ENCODE measurements at regions not wholly inside any gene's neighbourhood (a gene's known extent, or its start where the extent isn't known, plus 50 kb on each side); places are given as distances from the start of the nearest gene placed in this dataset.
"Not testable (repeated sequence)": the region's sequence is repeated elsewhere in the genome, so short reads cannot be mapped to it uniquely, and the experiment has no call there.

- no peaks in the 10 kb centered on the region for H3K27me3 Mint-ChIP-seq
- no peaks in the 10 kb centered on the region for H3K36me3 Mint-ChIP-seq
- H3K9me3 Mint-ChIP-seq (ENCODE audit: low read depth) = no peaks in the 10 kb centered on the region
- no peak overlapping the region for H3K27ac Mint-ChIP-seq
- H3K4me3 Mint-ChIP-seq = no peak overlapping the region
- H3K4me1 Mint-ChIP-seq (ENCODE audit: low read depth) = no peaks in the 10 kb centered on the region
Observed at GRCh38 chr5:118598311-118598710, 390.0 kb downstream of the DTWD2 start.

- no peaks in the 10 kb centered on the region for H3K4me1 Mint-ChIP-seq (ENCODE audit: low read depth)
- no peaks in the 10 kb centered on the region for H3K9me3 Mint-ChIP-seq (ENCODE audit: low read depth)
- no peak overlapping the region for H3K4me3 Mint-ChIP-seq
- H3K27me3 Mint-ChIP-seq = no peaks in the 10 kb centered on the region
- H3K36me3 Mint-ChIP-seq = no peaks in the 10 kb centered on the region
- H3K27ac Mint-ChIP-seq = no peak overlapping the region
Observed at GRCh38 chr5:118597543-118597942, 390.8 kb downstream of the DTWD2 start.

DNA sequence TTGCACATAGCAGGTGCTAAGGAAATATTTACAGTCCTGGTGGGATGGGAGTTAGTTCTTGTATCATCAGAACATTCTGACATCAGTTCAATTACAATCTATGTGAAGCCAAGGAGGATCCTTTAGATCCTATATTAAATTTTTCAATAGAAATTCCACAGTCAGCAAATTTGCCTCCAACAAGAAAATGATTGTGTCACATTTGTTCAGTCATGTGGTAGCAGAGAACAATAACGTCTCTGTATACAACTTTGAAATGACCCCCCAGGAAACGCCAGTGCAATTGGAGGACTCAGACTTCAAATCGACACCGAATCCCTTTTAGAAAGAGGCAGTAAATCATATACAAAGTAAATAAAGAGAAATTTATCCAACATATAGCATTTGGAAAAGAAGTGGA is 392.1 kb downstream of the DTWD2 start:
- H3K9me3 Mint-ChIP-seq (ENCODE audit: low read depth) = no peaks in the 10 kb centered on the region
- no peaks in the 10 kb centered on the region for H3K27me3 Mint-ChIP-seq
- no peaks in the 10 kb centered on the region for H3K4me1 Mint-ChIP-seq (ENCODE audit: low read depth)
- no peak overlapping the region for H3K27ac Mint-ChIP-seq
- no peaks in the 10 kb centered on the region for H3K36me3 Mint-ChIP-seq
- no peak overlapping the region for H3K4me3 Mint-ChIP-seq

GRCh38 chr5:118593003-118593328 is 395.4 kb downstream of the DTWD2 start:
- Mint-ChIP-seq H3K27me3 (no peaks in the 10 kb centered on the region), H3K4me3 (no peak overlapping the region), H3K9me3 (ENCODE audit: low read depth) (no peaks in the 10 kb centered on the region), H3K36me3 (no peaks in the 10 kb centered on the region), H3K27ac (no peak overlapping the region), H3K4me1 (ENCODE audit: low read depth) (no peaks in the 10 kb centered on the region)

DNA sequence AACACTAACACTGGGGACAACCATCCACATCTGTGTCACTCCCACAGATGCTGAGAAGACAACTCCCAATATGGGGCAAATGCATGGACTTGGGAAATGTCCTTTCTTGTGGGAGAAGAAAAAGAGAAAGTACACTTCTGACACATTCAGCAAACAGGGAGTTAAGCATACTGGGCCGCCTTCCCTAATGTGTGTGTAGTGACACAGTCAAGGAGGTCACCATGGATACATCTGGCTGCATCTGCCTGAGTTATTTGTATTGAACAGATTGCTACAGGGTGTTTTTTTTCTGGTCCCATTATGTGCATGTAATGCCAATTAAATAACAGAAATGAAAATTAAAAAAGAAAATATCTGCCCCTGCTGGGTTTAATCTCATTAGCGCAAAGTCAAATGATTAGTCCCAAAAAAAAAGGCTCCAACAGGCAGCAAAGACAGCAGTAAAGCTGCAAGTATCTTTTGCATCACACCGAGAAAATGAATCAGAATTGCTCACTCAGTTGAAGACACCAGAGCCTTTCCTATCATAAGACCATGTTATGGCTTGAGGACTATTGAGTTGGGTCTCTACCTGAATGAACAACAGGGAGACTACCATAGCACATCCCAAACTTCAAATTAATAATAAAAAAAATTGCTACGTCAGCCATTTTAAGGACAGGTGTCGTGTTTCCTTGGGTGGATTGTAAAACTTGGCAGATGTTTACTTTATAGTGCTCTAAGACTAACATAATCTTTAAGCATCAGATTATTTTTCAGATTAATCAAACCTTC is 395.9 kb downstream of the DTWD2 start:
- no peak overlapping the region for H3K27ac Mint-ChIP-seq
- H3K27me3 Mint-ChIP-seq = no peaks in the 10 kb centered on the region
- no peaks in the 10 kb centered on the region for H3K4me1 Mint-ChIP-seq (ENCODE audit: low read depth)
- no peak overlapping the region for H3K4me3 Mint-ChIP-seq
- H3K9me3 Mint-ChIP-seq (ENCODE audit: low read depth) = no peaks in the 10 kb centered on the region
- H3K36me3 Mint-ChIP-seq = no peaks in the 10 kb centered on the region

DNA sequence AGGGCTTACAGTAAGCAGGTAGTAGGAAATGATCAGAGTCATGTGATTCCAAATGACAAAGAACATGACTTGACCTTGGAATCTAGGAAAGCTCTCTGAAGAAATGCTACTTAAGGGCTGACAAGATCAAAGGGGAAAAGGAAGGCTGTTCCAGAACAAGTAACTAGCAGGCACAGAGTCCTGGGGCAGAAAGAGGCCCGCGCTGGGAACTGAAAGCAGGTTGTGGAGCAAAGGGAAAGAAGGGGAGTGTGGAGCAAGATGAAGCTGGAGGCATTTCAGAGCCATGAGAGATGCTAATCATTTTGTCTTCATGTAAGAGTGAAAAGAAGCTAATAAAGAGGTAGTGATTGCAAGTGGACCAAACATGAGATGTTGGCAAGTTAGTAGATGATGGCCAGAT is 397.5 kb downstream of the DTWD2 start:
- Mint-ChIP-seq H3K27me3 (peaks cover 1% of the 10 kb centered on the region), H3K9me3 (ENCODE audit: low read depth) (no peaks in the 10 kb centered on the region), H3K4me3 (no peak overlapping the region), H3K4me1 (ENCODE audit: low read depth) (no peaks in the 10 kb centered on the region), H3K36me3 (no peaks in the 10 kb centered on the region), H3K27ac (no peak overlapping the region)

DNA sequence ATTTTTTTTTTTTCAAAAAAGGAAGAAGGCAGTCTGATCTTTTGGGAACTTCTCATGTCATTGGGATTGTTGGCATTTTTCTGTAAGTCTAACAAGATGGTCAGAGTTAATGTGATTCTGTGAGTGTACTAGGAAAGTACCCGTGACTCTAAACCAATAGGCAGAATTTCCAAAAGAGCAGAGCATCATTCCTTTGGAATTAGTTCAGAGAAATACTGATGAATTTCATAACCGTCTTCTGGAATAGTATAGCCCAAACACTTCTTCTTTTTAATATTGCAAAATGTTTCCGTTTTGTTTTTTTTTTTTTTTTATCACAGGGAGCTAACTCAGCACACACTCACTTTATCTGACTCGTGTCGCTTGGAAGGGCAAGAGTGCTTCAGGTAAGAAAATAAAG is 407.4 kb downstream of the DTWD2 start:
- Mint-ChIP-seq H3K4me1 (ENCODE audit: low read depth) (no peaks in the 10 kb centered on the region), H3K9me3 (ENCODE audit: low read depth) (no peaks in the 10 kb centered on the region), H3K36me3 (no peaks in the 10 kb centered on the region), H3K27me3 (no peaks in the 10 kb centered on the region), H3K27ac (no peak overlapping the region), H3K4me3 (no peak overlapping the region)

GRCh38 chr5:118578093-118578492 is 410.3 kb downstream of the DTWD2 start:
- Mint-ChIP-seq H3K4me3 (no peak overlapping the region), H3K9me3 (ENCODE audit: low read depth) (no peaks in the 10 kb centered on the region), H3K4me1 (ENCODE audit: low read depth) (no peaks in the 10 kb centered on the region), H3K36me3 (no peaks in the 10 kb centered on the region), H3K27me3 (no peaks in the 10 kb centered on the region), H3K27ac (no peak overlapping the region)

- Mint-ChIP-seq H3K9me3 (ENCODE audit: low read depth) (no peaks in the 10 kb centered on the region), H3K27me3 (no peaks in the 10 kb centered on the region), H3K36me3 (no peaks in the 10 kb centered on the region), H3K4me1 (ENCODE audit: low read depth) (no peaks in the 10 kb centered on the region), H3K4me3 (no peak overlapping the region), H3K27ac (no peak overlapping the region)
Observed at GRCh38 chr5:118577621-118578020, 410.7 kb downstream of the DTWD2 start.

GRCh38 chr5:118570276-118570675 is 418.1 kb downstream of the DTWD2 start:
- H3K36me3 Mint-ChIP-seq; H3K4me1 Mint-ChIP-seq (ENCODE audit: low read depth); H3K27me3 Mint-ChIP-seq; H3K9me3 Mint-ChIP-seq (ENCODE audit: low read depth); H3K4me3 Mint-ChIP-seq; H3K27ac Mint-ChIP-seq: not testable (repeated sequence)

GRCh38 chr5:118569596-118569995 is 418.8 kb downstream of the DTWD2 start:
- H3K4me1 Mint-ChIP-seq (ENCODE audit: low read depth) = not testable (repeated sequence)

DNA sequence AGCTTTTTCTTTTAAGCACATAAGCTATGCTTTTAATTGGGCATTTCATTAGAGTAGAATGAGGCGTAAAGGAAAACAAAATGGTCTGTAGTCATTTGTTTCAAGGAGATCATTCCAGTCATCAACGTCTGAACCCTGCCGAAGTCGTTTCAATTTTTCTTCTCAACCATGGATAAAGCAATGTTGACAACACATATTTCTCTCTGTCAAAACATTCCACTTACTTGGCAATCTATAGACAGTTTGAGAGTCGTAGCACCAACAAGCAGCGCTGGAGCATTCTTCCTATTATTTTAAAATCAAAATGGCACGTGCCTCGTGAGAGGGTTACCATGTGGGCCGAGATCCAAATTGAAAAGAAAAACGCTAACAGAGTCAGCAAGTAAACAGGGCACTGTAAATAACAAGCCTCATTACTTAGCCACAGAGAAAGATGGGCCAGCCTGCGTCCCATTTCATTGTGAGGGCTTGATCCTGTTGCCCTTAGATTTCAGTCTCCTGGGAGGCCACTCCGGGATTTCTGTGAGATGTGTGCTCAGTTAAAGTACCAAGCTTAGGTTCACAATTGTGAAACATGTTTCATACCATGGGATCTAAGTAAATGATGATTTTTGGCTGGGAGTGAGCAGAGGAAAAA is 422.9 kb downstream of the DTWD2 start:
- Mint-ChIP-seq H3K4me1 (ENCODE audit: low read depth) (no peaks in the 10 kb centered on the region), H3K36me3 (no peaks in the 10 kb centered on the region), H3K4me3 (no peak overlapping the region), H3K9me3 (ENCODE audit: low read depth) (no peaks in the 10 kb centered on the region), H3K27me3 (no peaks in the 10 kb centered on the region), H3K27ac (no peak overlapping the region)

More at GRCh38 chr5:118569596-118569995, 418.8 kb downstream of the DTWD2 start:
- H3K27ac Mint-ChIP-seq; H3K4me3 Mint-ChIP-seq; H3K27me3 Mint-ChIP-seq; H3K36me3 Mint-ChIP-seq; H3K9me3 Mint-ChIP-seq (ENCODE audit: low read depth): not testable (repeated sequence)

- no peaks in the 10 kb centered on the region for H3K9me3 Mint-ChIP-seq (ENCODE audit: low read depth)
- no peaks in the 10 kb centered on the region for H3K4me1 Mint-ChIP-seq (ENCODE audit: low read depth)
- H3K4me3 Mint-ChIP-seq = no peak overlapping the region
- no peaks in the 10 kb centered on the region for H3K27me3 Mint-ChIP-seq
- no peaks in the 10 kb centered on the region for H3K36me3 Mint-ChIP-seq
- no peak overlapping the region for H3K27ac Mint-ChIP-seq
Observed at GRCh38 chr5:118561971-118562370, 426.4 kb downstream of the DTWD2 start.

- Mint-ChIP-seq H3K27ac (no peak overlapping the region), H3K4me1 (ENCODE audit: low read depth) (no peaks in the 10 kb centered on the region)
Observed at GRCh38 chr5:118561235-118561634, 427.1 kb downstream of the DTWD2 start.

DNA sequence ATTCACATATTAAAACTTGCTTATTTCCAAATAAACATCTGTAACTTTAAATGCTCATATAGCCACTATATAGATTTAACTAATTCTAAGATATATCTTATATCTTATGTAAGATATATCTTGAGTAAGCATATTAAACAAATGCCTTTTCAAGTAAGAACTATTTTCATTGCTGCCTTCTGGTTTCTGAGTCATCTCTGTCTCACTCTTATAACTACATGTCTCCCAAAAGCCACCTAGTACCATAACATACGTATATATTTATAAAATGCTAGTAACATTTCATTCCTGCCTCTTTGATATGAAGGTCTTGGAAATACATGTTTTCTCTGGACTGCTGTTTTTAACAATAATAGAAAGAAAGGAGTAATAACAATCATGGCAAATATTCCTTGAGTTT is 429.5 kb downstream of the DTWD2 start:
- Mint-ChIP-seq H3K9me3 (ENCODE audit: low read depth) (no peaks in the 10 kb centered on the region), H3K27me3 (no peaks in the 10 kb centered on the region), H3K4me1 (ENCODE audit: low read depth) (no peaks in the 10 kb centered on the region), H3K36me3 (no peaks in the 10 kb centered on the region), H3K4me3 (no peak overlapping the region), H3K27ac (no peak overlapping the region)

More at GRCh38 chr5:118561235-118561634, 427.1 kb downstream of the DTWD2 start:
- Mint-ChIP-seq H3K9me3 (ENCODE audit: low read depth) (no peaks in the 10 kb centered on the region), H3K4me3 (no peak overlapping the region), H3K27me3 (no peaks in the 10 kb centered on the region), H3K36me3 (no peaks in the 10 kb centered on the region)

GRCh38 chr5:118557251-118557661 is 431.1 kb downstream of the DTWD2 start:
- no peaks in the 10 kb centered on the region for H3K27me3 Mint-ChIP-seq
- no peaks in the 10 kb centered on the region for H3K4me1 Mint-ChIP-seq (ENCODE audit: low read depth)
- H3K9me3 Mint-ChIP-seq (ENCODE audit: low read depth) = no peaks in the 10 kb centered on the region
- no peaks in the 10 kb centered on the region for H3K36me3 Mint-ChIP-seq
- no peak overlapping the region for H3K27ac Mint-ChIP-seq
- H3K4me3 Mint-ChIP-seq = no peak overlapping the region
